H1 (cell line): ENCODE measurements at regions not wholly inside any gene's neighbourhood (a gene's known extent, or its start where the extent isn't known, plus 50 kb on each side); places are given as distances from the start of the nearest gene placed in this dataset.

Experiments
- PHF8 ChIP-seq: fragments of 200-600 bp; sonication (generic); conservative IDR thresholded peaks from 2 replicates; pipeline ENCODE4 v1.7.1; 2012; ENCODE audit warnings: low read depth, mild to moderate bottlenecking, inconsistent platforms, low read length, moderate library complexity
- SP2 ChIP-seq: IDR thresholded peaks from 2 replicates; pipeline ENCODE4 v1.6.1; 2012; ENCODE audit warnings: mild to moderate bottlenecking, low read length, inconsistent platforms
- TAF1 ChIP-seq: IDR thresholded peaks from 2 replicates; pipeline ENCODE4 v1.6.1; 2011; ENCODE audit warnings: mild to moderate bottlenecking, low read depth, low read length
- TF ChIP-seq, protein P1 (sequence below), 3 experiments: IDR thresholded peaks; 1 replicate in 2 of 3; 2 replicates in 1 of 3; pipeline versions ENCODE4 v1.5.1 to v1.6.1; 2011; ENCODE audit warnings: low read length in 3 of 3, mild to moderate bottlenecking in 3 of 3, inconsistent platforms in 2 of 3, low read depth in 1 of 3, moderate library complexity in 1 of 3; ENCODE audit not compliant: insufficient read depth in 1 of 3; ENCODE audit errors: control extremely low read depth in 1 of 3

DNA sequence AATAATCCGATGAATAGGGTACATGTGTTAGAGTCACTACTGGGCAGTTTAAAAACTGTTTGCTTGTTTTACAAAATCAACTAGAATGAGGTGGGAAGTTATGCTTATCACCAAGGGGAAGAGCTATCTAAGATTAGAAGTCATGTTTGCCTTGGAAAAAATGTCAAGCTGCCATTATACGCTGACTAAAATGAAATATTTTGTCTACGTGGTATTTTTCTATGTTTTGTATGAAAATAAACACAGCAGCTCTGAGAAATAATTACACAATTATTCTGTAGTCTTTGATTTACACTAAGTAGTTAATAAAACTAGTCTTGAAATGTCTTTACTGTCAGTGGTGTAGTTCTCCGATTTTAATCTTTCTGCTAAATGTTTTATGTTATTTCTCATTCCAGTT lies 241.9 kb upstream of the TARS1 start (continued):
- TF ChIP-seq, protein P1, sequence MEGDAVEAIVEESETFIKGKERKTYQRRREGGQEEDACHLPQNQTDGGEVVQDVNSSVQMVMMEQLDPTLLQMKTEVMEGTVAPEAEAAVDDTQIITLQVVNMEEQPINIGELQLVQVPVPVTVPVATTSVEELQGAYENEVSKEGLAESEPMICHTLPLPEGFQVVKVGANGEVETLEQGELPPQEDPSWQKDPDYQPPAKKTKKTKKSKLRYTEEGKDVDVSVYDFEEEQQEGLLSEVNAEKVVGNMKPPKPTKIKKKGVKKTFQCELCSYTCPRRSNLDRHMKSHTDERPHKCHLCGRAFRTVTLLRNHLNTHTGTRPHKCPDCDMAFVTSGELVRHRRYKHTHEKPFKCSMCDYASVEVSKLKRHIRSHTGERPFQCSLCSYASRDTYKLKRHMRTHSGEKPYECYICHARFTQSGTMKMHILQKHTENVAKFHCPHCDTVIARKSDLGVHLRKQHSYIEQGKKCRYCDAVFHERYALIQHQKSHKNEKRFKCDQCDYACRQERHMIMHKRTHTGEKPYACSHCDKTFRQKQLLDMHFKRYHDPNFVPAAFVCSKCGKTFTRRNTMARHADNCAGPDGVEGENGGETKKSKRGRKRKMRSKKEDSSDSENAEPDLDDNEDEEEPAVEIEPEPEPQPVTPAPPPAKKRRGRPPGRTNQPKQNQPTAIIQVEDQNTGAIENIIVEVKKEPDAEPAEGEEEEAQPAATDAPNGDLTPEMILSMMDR (IDR thresholded peaks at IDR 0.05; ENCODE audit: control extremely low read depth in 1 of 3, insufficient read depth in 1 of 3, low read depth in 1 of 3, low read length in 3 of 3): no peak
- no peak for TF ChIP-seq PHF8
- no peak for TF ChIP-seq SP2
- TF ChIP-seq TAF1: no peak
- TF ChIP-seq, all 59 proteins: peak for 0
